GM23248 (cell line): ENCODE measurements at regions not wholly inside any gene's neighbourhood (a gene's known extent, or its start where the extent isn't known, plus 50 kb on each side); places are given as distances from the start of the nearest gene placed in this dataset.
A peak's percentile ranks its signal among the peaks of the same experiment; 100 is the strongest.

Experiments
- DNase-seq: peaks from one replicate; pipeline ENCODE4 v3.0.0-alpha.2; 2015
- H2AFZ ChIP-seq: fragments of 200-600 bp; sonication (generic); 2 replicates; pipeline ENCODE4 v1.6.1; 2016; ENCODE audit warnings: antibody characterized with exemption
- H3F3A ChIP-seq: fragments of 200-600 bp; sonication (generic); 2 replicates; pipeline ENCODE4 v1.6.1; 2016; ENCODE audit warnings: mild to moderate bottlenecking, antibody characterized with exemption, mixed run types; ENCODE audit not compliant: insufficient read depth
- H3K27ac ChIP-seq: fragments of 200-600 bp; sonication (generic); 2 replicates; pipeline ENCODE4 v1.5.1; 2016; ENCODE audit warnings: mild to moderate bottlenecking
- H3K27me3 ChIP-seq: fragments of 200-600 bp; sonication (generic); replicated peaks from 2 replicates; pipeline ENCODE4 v1.6.1; 2016; ENCODE audit warnings: mild to moderate bottlenecking; ENCODE audit not compliant: insufficient read depth
- H3K36me3 ChIP-seq: fragments of 200-600 bp; sonication (generic); 2 replicates; pipeline ENCODE4 v1.6.1; 2016; ENCODE audit warnings: low read depth, mild to moderate bottlenecking
- H3K4me1 ChIP-seq: fragments of 200-600 bp; sonication (generic); 2 replicates; pipeline ENCODE4 v1.6.1; 2016; ENCODE audit warnings: mild to moderate bottlenecking; ENCODE audit not compliant: insufficient read depth
- H3K4me2 ChIP-seq: fragments of 200-600 bp; sonication (generic); one replicate; pipeline ENCODE4 v1.6.1; 2016; ENCODE audit warnings: mild to moderate bottlenecking; ENCODE audit not compliant: unreplicated experiment
- H3K4me3 ChIP-seq: fragments of 200-600 bp; sonication (generic); 2 replicates; pipeline ENCODE4 v1.5.1; 2016; ENCODE audit warnings: mild to moderate bottlenecking
- H3K79me2 ChIP-seq: fragments of 200-600 bp; sonication (generic); 2 replicates; pipeline ENCODE4 v1.6.1; 2016; ENCODE audit warnings: mild to moderate bottlenecking; ENCODE audit not compliant: insufficient read depth
- H3K9ac ChIP-seq: fragments of 200-600 bp; sonication (generic); 2 replicates; pipeline ENCODE4 v1.6.1; 2016; ENCODE audit warnings: mild to moderate bottlenecking
- H3K9me2 ChIP-seq: fragments of 200-600 bp; sonication (generic); 2 replicates; pipeline ENCODE4 v1.6.1; 2016; ENCODE audit warnings: mixed run types, mild to moderate bottlenecking, moderate library complexity; ENCODE audit not compliant: insufficient read depth
- H3K9me3 ChIP-seq: fragments of 200-600 bp; sonication (generic); one replicate; pipeline ENCODE4 v1.6.1; 2017; ENCODE audit warnings: low read depth
- H4K20me1 ChIP-seq: fragments of 200-600 bp; sonication (generic); 2 replicates; pipeline ENCODE4 v1.6.0; 2016; ENCODE audit not compliant: insufficient read depth
- EZH2 ChIP-seq: fragments of 200-600 bp; sonication (generic); IDR thresholded peaks from 2 replicates; pipeline ENCODE4 v1.6.1; 2018; ENCODE audit warnings: antibody characterized with exemption, mild to moderate bottlenecking; ENCODE audit not compliant: insufficient read depth, poor library complexity, severe bottlenecking
- EZH2phosphoT487 ChIP-seq: fragments of 200-600 bp; sonication (generic); IDR thresholded peaks from 2 replicates; pipeline ENCODE4 v1.6.1; 2018; ENCODE audit warnings: antibody characterized with exemption, moderate library complexity, mild to moderate bottlenecking, low read depth; ENCODE audit not compliant: insufficient read depth
- WGBS, 2 experiments: methylation state at CpG; one replicate each; pipeline ENCODE4 v1.1.6; 2015 to 2017; ENCODE audit warnings: low lambda C conversion rate in 2 of 2, low coverage in 1 of 2; ENCODE audit errors: missing lambda C conversion rate in 2 of 2; 5-methylcytosine and 5-hydroxymethylcytosine counted together
- in situ Hi-C: fragments of 300-500 bp; cut with MboI; formaldehyde crosslinking; loops from 2 replicates; pipeline ENCODE4 v1.15.0; 2020

GRCh38 chr12:98373025-98373554 lies 142.3 kb upstream of the TMPO start:
- Histone ChIP-seq H3K9me2 (no peaks in the 10 kb centered on the region), H3K9ac (no peak overlapping the region), H2AFZ (no peak overlapping the region), H3K79me2 (no peaks in the 10 kb centered on the region), H3K4me2 (no peak overlapping the region), H3K4me3 (no peak overlapping the region), H3K9me3 (no peaks in the 10 kb centered on the region), H3K27me3 (peaks cover 25% of the 10 kb centered on the region), H3K36me3 (no peaks in the 10 kb centered on the region), H3K27ac (no peak overlapping the region), H3K4me1 (no peaks in the 10 kb centered on the region), H4K20me1 (no peaks in the 10 kb centered on the region), H3F3A (no peaks in the 10 kb centered on the region)
- 38 to 44% methylated on average over 2 of the region's 2 CpGs for WGBS, 2 experiments
- peak; percentile 66 for DNase-seq
- in situ Hi-C loops = no loop called here
- no peak for TF ChIP-seq EZH2
- no peak for TF ChIP-seq EZH2phosphoT487

GRCh38 chr12:98374007-98374406 lies 141.4 kb upstream of the TMPO start:
- Histone ChIP-seq H3K79me2 (no peaks in the 10 kb centered on the region), H3K4me1 (no peaks in the 10 kb centered on the region), H3K4me3 (no peak overlapping the region), H3K9me2 (no peaks in the 10 kb centered on the region), H2AFZ (no peak overlapping the region), H3K9ac (no peak overlapping the region), H3K27ac (no peak overlapping the region), H3K9me3 (no peaks in the 10 kb centered on the region), H4K20me1 (no peaks in the 10 kb centered on the region), H3K4me2 (no peak overlapping the region), H3F3A (no peaks in the 10 kb centered on the region), H3K36me3 (no peaks in the 10 kb centered on the region), H3K27me3 (peaks cover 27% of the 10 kb centered on the region)
- no peak for TF ChIP-seq EZH2
- TF ChIP-seq EZH2phosphoT487 = no peak
- 77 to 87% methylated on average over 1 of the region's 1 CpG for WGBS, 2 experiments
- peak; percentile 39 for DNase-seq
- in situ Hi-C loops = no loop called here

GRCh38 chr12:98379106-98379505 lies 136.3 kb upstream of the TMPO start:
- 0 to 4% methylated on average over 1 of the region's 1 CpG for WGBS, 2 experiments
- Histone ChIP-seq H3K9me2 (no peaks in the 10 kb centered on the region), H3K79me2 (no peaks in the 10 kb centered on the region), H3K4me1 (no peaks in the 10 kb centered on the region), H3K9ac (no peak overlapping the region), H4K20me1 (no peaks in the 10 kb centered on the region), H3K9me3 (no peaks in the 10 kb centered on the region), H3K27me3 (peaks cover 24% of the 10 kb centered on the region), H2AFZ (no peak overlapping the region), H3K4me2 (no peak overlapping the region), H3F3A (no peaks in the 10 kb centered on the region), H3K36me3 (no peaks in the 10 kb centered on the region), H3K27ac (no peak overlapping the region), H3K4me3 (no peak overlapping the region)
- no peak for DNase-seq
- in situ Hi-C loops = loop anchor here (25.0 kb wide), 1 partner anchor 1792 kb away; no protein-coding TSS in a partner anchor
- TF ChIP-seq EZH2 (no peak), EZH2phosphoT487 (no peak)

- TF ChIP-seq EZH2 (no peak), EZH2phosphoT487 (no peak)
- DNase-seq = no peak
- Histone ChIP-seq H3K9me2 (no peaks in the 10 kb centered on the region), H4K20me1 (no peaks in the 10 kb centered on the region), H3K4me3 (no peak overlapping the region), H3K9ac (no peak overlapping the region), H3K27ac (no peak overlapping the region), H3K4me2 (no peak overlapping the region), H3F3A (no peaks in the 10 kb centered on the region), H3K79me2 (no peaks in the 10 kb centered on the region), H2AFZ (no peak overlapping the region), H3K27me3 (peaks cover 24% of the 10 kb centered on the region; the same call in 1 of the 2 replicates), H3K9me3 (no peaks in the 10 kb centered on the region), H3K4me1 (no peaks in the 10 kb centered on the region), H3K36me3 (no peaks in the 10 kb centered on the region)
- 18 to 35% methylated on average over 1 of the region's 1 CpG for WGBS, 2 experiments
- in situ Hi-C loops = loop anchor here (10.0 to 25.0 kb wide), 2 partner anchors 1391 to 1798 kb away; no protein-coding TSS in a partner anchor
Observed at GRCh38 chr12:98385641-98386040, 129.7 kb upstream of the TMPO start.
